ENCODE measurements at regions not wholly inside any gene's neighbourhood (a gene's known extent, or its start where the extent isn't known, plus 50 kb on each side); places are given as distances from the start of the nearest gene placed in this dataset.

DNA sequence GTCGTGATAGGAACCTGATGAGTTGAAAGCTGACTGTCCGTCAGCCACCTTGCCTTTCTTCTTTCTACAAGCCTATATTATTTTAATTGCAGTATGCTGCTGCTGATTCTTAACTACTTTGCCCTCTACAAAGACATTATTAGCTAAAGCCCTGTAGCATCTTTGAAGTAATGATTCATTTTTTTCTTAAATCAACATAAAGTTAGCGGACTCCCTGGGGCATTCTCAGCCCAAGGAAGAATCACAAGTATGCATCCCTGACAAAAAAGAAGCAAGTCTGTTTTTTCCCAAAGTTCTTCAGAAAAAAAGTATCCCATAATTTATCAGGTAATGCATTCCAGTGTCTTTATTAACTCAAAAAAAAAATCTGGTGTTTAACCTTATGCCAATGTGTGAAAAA, 69.5 kb upstream of the TAS2R1 start (continued):
- TF ChIP-seq CTCF (IDR thresholded peaks at IDR 0.05 in 2 of 3, conservative IDR thresholded peaks at IDR 0.05 in 1 of 3; ENCODE audit: borderline replicate concordance in 1 of 3, insufficient read depth in 1 of 3, low read depth in 2 of 3, low read length in 2 of 3): no peak
- TF ChIP-seq SP1 (IDR thresholded peaks at IDR 0.05; ENCODE audit: low read depth): no peak
- TF ChIP-seq YY1 (IDR thresholded peaks at IDR 0.05; ENCODE audit: extremely low read depth, insufficient replicate concordance, low read depth, low read length): no peak

DNA sequence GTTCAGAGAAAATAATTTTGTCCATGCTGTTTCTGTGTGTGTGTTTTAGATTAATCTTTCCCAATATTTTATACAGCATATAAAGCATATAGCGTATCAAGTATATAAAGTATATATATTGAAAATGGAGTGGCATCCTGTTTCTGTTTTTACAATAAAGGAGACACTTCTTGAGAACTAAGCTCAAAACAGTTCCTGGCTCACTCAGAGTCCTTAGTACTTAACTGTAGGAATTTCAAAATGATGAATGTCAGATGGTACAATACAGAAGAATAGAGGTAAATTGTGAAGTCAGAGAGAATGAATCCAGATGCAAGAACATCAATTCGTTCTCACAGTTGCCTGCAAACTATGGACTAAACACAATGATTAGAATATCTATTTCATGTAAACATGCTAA, 68.7 kb upstream of the TAS2R1 start:
- TF ChIP-seq CBX3 (IDR thresholded peaks at IDR 0.05; ENCODE audit: low read depth): no peak
- TF ChIP-seq ATF3 (IDR thresholded peaks at IDR 0.05): no peak
- TF ChIP-seq ZBTB33 (IDR thresholded peaks at IDR 0.05; ENCODE audit: extremely low read depth, insufficient replicate concordance, low read length): no peak
- no peak for TF ChIP-seq SIN3A (IDR thresholded peaks at IDR 0.05; ENCODE audit: low read depth)
- no peak for TF ChIP-seq CEBPB (IDR thresholded peaks at IDR 0.05; ENCODE audit: low read depth)
- no peak for TF ChIP-seq SRF (IDR thresholded peaks at IDR 0.05; ENCODE audit: low read depth)
- TF ChIP-seq MAX (IDR thresholded peaks at IDR 0.05): no peak
- no peak for TF ChIP-seq ZFX (IDR thresholded peaks at IDR 0.05)
- TF ChIP-seq RAD21 (IDR thresholded peaks at IDR 0.05; ENCODE audit: low read depth): no peak
- ChIA-PET POLR2A (no interaction called here), CTCF (no interaction called here), RAD21 (ENCODE audit: low non-redundant PET in 1 of 2, low total read pairs in 2 of 2, uncharacterized antibody in 2 of 2, unreplicated experiment in 2 of 2) (no interaction called here)
- intact Hi-C loops (cut with micrococcal nuclease): no loop called here
- H3K36me3 ChIP-seq (ENCODE audit: control insufficient read depth in 1 of 2, insufficient read depth in 2 of 2, low read length in 2 of 2): no peaks in the 10 kb centered on the region
- H4K20me1 ChIP-seq (ENCODE audit: insufficient read depth): no peaks in the 10 kb centered on the region
- no TSS peak for BruUV-seq (replicated peaks)
- DNase-seq (ENCODE audit: low read depth, low spot score): no peak
- H3K4me2 ChIP-seq (ENCODE audit: low read length): no peak overlapping the region
- ATAC-seq: no peak
- H3K4me3 ChIP-seq (replicated peaks in 1 of 2; ENCODE audit: low read depth in 1 of 2, low read length in 2 of 2): no peak overlapping the region
- no peaks in the 10 kb centered on the region for H3K27me3 ChIP-seq (ENCODE audit: insufficient read depth, low read length)
- no peaks in the 10 kb centered on the region for H3K79me2 ChIP-seq (ENCODE audit: insufficient read depth, low read length)
- no peak overlapping the region for H3K9ac ChIP-seq (ENCODE audit: low read length)
- H2AFZ ChIP-seq (ENCODE audit: low read depth, low read length, poor library complexity, severe bottlenecking): no peak overlapping the region
- no peaks in the 10 kb centered on the region for H3K4me1 ChIP-seq (ENCODE audit: control insufficient read depth in 1 of 2, insufficient read depth in 2 of 2, low read length in 2 of 2)
- no peak overlapping the region for H3K27ac ChIP-seq (ENCODE audit: low read depth, low read length)
- H3K9me2 ChIP-seq (ENCODE audit: insufficient read depth): no peaks in the 10 kb centered on the region
- no peaks in the 10 kb centered on the region for H3K9me3 ChIP-seq (ENCODE audit: control insufficient read depth in 1 of 2, insufficient read depth in 1 of 2, low read depth in 1 of 2, low read length in 2 of 2)
